ENCODE measurements at regions not wholly inside any gene's neighbourhood (a gene's known extent, or its start where the extent isn't known, plus 50 kb on each side); places are given as distances from the start of the nearest gene placed in this dataset.

DNA sequence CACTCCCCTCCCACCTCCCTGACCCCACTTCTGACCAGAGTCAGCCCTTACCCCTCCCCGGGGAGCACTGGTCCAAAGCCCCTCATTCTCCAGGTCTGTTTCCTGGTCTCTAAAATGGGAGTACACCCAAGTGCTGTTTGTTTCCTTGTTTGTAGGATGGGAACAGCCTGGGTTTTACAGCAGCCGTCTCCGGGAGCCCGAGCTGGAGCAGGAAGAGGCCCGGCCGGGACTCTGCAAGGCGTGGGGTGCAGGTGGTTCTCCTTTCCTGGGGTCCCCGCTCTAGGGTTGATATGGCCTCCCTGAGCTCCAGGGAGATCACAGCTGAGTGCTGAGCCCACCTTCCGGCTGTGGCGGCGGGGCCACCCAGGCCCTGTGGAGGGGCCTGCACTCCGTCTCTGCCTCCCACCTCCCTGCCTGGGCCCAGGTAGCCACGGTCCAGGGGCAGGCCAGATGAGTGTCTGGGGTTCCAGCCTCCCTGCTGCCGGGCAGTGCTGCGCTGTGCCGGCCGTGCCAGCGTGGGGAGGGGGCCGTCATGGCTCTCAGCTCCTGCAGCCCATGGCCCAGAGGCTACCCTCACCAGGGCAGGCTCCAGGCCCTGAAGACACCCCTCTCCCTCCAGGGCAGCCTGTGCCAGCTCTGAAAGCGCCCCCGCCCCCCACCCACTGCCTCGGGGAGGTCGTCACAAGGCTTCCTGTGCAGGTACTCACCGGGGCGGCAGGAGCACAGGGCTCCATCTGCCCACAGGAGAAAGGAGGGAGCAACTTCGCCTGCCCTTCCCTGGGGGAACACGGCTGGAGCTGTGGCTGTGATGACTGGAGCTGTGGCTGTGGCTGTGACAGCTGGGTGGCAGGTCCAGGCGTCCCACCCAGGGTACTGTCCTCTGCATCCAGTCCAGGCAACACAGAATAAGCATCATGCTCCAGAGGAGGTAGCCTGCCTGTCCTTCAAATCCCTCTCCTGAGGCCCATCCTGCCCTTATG, 98.8 kb downstream of the ADRA2C start:
- DNase-seq (ENCODE audit: extremely low read depth, low read depth): no peak
- TF ChIP-seq CTCF (IDR thresholded peaks at IDR 0.05; ENCODE audit: low read depth, low read length, missing control alignments): no peak
- H3K4me3 ChIP-seq (replicated peaks; ENCODE audit: low read depth, low read length): no peak overlapping the region

DNA sequence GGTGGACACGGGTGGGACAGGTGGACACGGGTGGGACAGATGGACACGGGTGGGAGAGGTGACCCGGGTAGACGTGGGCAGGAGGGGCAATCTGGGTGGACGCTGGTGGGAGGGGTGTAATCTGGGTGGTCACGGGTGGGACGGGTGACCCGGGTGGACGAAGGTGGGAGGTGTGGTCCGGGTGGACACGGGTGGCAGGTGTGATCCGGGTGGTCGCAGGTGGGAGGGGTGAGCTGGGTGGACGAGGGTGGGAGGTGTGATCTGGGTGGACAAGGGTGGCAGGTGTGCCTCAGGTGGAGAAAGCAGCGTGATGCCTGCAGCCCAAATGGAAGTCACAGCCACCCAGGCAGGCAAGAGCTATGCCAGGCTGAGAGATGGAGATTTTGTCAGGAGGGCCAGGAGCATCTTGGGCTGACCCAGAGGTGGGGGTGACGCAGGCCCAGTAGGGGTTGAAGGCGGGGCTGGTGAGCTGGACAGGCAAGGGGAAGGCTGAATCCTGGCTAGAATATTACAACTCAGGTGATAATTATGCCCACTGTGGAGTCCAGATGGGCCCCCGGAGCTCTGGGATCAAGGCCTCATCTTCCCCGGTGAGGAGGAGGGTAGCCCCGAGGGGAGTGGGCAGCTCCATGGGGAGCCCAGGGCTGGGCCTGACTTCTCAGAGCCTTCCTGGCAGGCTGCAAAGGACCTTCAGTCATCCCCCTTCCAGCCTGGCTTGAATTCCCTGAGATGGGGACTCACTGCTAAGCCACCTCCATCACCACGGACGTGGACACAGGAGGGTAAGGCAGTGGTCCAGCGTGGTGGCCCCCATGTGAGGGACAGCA, 100.0 kb downstream of the ADRA2C start:
- no peak overlapping the region for H3K4me3 ChIP-seq (replicated peaks; ENCODE audit: low read depth, low read length)
- DNase-seq (ENCODE audit: extremely low read depth, low read depth): no peak
- no peak for TF ChIP-seq CTCF (IDR thresholded peaks at IDR 0.05; ENCODE audit: low read depth, low read length, missing control alignments)

DNA sequence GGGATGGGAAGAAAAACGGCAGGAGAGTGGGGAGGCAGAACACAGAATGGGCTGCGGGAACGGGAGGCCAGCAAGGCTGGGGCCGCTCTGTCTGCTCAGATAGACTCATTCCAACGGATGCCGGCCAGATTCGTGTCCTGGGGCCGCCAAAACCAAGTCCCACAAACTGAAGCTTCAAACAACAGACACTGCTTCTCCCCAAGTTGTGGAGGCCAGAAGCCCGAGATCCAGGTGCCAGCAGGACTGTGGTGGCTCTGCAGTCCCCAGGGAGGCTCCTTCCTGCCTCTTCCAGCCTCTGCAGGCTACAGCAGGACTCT, 100.6 kb downstream of the ADRA2C start:
- no peak overlapping the region for H3K4me3 ChIP-seq (replicated peaks; ENCODE audit: low read depth, low read length)
- no peak for TF ChIP-seq CTCF (IDR thresholded peaks at IDR 0.05; ENCODE audit: low read depth, low read length, missing control alignments)
- no peak for DNase-seq (ENCODE audit: extremely low read depth, low read depth)

GRCh38 chr4:3867403-3868100, 101.4 kb downstream of the ADRA2C start:
- TF ChIP-seq CTCF (IDR thresholded peaks at IDR 0.05; ENCODE audit: low read depth, low read length, missing control alignments): no peak
- DNase-seq (ENCODE audit: extremely low read depth, low read depth): no peak

DNA sequence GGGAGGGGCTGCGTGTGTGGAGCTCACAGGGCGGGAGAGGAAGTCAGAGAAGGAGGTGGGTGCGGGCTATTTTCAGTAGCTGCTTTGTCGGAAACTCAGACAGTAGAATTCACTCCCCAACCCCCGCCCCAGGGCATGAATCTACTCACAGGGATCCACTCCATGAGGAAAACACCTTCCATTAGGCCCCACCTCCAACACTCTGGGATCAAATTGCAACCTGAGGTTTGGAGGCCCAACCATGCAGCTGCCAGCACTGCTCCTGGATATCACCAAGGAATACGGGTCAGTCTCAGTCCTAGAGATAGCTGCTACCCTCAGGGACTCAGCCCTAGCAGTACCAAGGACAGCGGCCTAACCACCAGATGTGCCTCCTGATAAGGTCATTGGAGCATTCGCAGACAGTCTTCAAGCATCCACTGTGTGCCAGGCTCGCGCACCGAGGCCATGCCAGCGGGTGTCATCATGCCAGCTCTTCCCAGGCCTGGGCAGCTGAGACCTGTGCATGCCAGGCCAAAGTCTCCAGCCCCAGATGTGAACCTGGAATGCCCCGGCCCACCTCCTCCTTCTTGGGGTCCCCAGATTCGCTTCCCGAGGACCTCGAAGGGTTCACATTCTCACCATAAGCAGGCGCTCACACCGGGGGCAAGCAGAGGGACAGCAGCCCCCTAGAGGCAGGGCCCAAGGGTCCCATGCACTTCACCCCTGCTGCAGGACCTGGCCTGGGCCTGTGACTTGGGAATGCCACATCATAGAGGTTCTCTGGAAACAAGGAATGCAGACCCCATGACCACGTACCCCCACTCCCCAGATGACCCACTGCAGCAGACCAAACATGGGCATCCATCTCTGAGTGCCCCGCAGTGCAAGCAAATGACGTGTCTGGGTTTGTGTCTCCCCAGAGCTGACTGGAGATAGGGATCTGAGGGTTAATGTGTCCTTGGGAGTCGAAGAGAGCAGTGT, 102.3 kb downstream of the ADRA2C start:
- H3K4me3 ChIP-seq (replicated peaks; ENCODE audit: low read depth, low read length): no peak overlapping the region
- no peak for TF ChIP-seq CTCF (IDR thresholded peaks at IDR 0.05; ENCODE audit: low read depth, low read length, missing control alignments)
- DNase-seq (ENCODE audit: extremely low read depth, low read depth): peak; percentile 3

More at GRCh38 chr4:3867403-3868100, 101.4 kb downstream of the ADRA2C start:
- no peak overlapping the region for H3K4me3 ChIP-seq (replicated peaks; ENCODE audit: low read depth, low read length)
